ENCODE measurements at regions not wholly inside any gene's neighbourhood (a gene's known extent, or its start where the extent isn't known, plus 50 kb on each side); places are given as distances from the start of the nearest gene placed in this dataset.
"Not testable (repeated sequence)": the region's sequence is repeated elsewhere in the genome, so short reads cannot be mapped to it uniquely, and the experiment has no call there.

GRCh38 chr5:51684794-51685355, 301.6 kb downstream of the ISL1 start:
- H3K4me1 ChIP-seq (replicated peaks in 1 of 2): peaks cover 4 to 38% of the 10 kb centered on the region in 2 donors
- peak overlapping the region in 1 of 2 donors; percentile 69 for H3K27ac ChIP-seq
- in situ Hi-C loops (cut with MboI; ENCODE audit: low pct_unique_long_range_greater_than_20kb in 2 of 9, low sequenced_read_pairs in 9 of 9, unreplicated experiment in 9 of 9): no loop called here
- WGBS, 10 experiments: 24 to 100% (median 80%) methylated on average over 1 to 2 of the region's 2 CpGs; no CpG with 5 or more reads in 1 of the 10 experiments
- ATAC-seq (replicated peaks in 6 of 8): no peak
- no peak overlapping the region for H3K4me3 ChIP-seq

GRCh38 chr5:51685419-51685818, 302.2 kb downstream of the ISL1 start:
- peaks cover 4 to 38% of the 10 kb centered on the region in 2 donors for H3K4me1 ChIP-seq (replicated peaks in 1 of 2)
- WGBS, 10 experiments: 20 to 84% (median 64%) methylated on average over 1 to 3 of the region's 3 CpGs; no CpG with 5 or more reads in 1 of the 10 experiments
- in situ Hi-C loops (cut with MboI; ENCODE audit: low pct_unique_long_range_greater_than_20kb in 2 of 9, low sequenced_read_pairs in 9 of 9, unreplicated experiment in 9 of 9): no loop called here

GRCh38 chr5:51686622-51687021, 303.4 kb downstream of the ISL1 start:
- WGBS, 10 experiments: 0 to 100% (median 60%) methylated on average over 1 of the region's 1 CpG; no CpG with 5 or more reads in 3 of the 10 experiments
- Histone ChIP-seq H3K4me3 (no peak overlapping the region), H3K4me1 (replicated peaks in 1 of 2) (peaks cover 4 to 38% of the 10 kb centered on the region in 2 donors), H3K27ac (peak overlapping the region in 1 of 2 donors; percentile 39)
- ATAC-seq (replicated peaks in 6 of 8): peak in 2 of 8 experiments; percentile 53 to 57
- in situ Hi-C loops (cut with MboI; ENCODE audit: low pct_unique_long_range_greater_than_20kb in 2 of 9, low sequenced_read_pairs in 9 of 9, unreplicated experiment in 9 of 9): no loop called here

More at GRCh38 chr5:51685419-51685818, 302.2 kb downstream of the ISL1 start:
- ATAC-seq (replicated peaks in 6 of 8): peak in 5 of 8 experiments; percentile 41 to 90 (median 67)
- Histone ChIP-seq H3K27ac (peak overlapping the region in 1 of 2 donors; percentile 69), H3K4me3 (no peak overlapping the region)

- peak in 1 of 8 experiments; percentile 99 for ATAC-seq (replicated peaks in 6 of 8)
- 4 to 90% (median 78%) methylated on average over 2 to 4 of the region's 4 CpGs; no CpG with 5 or more reads in 1 of the 10 experiments for WGBS, 10 experiments
- H3K27ac ChIP-seq: no peak overlapping the region
- in situ Hi-C loops (cut with MboI; ENCODE audit: low pct_unique_long_range_greater_than_20kb in 2 of 9, low sequenced_read_pairs in 9 of 9, unreplicated experiment in 9 of 9): no loop called here
- no peak overlapping the region for H3K4me3 ChIP-seq
- peaks cover 0 to 11% of the 10 kb centered on the region in 2 donors for H3K4me1 ChIP-seq (replicated peaks in 1 of 2)
These were observed 308.4 kb downstream of the ISL1 start for GRCh38 chr5:51691538-51692079.

- WGBS, 10 experiments: 0 to 93% (median 27%) methylated on average over 1 to 2 of the region's 2 CpGs; no CpG with 5 or more reads in 1 of the 10 experiments
These were observed 311.6 kb downstream of the ISL1 start for GRCh38 chr5:51694826-51695225.

GRCh38 chr5:51696122-51696521, 312.9 kb downstream of the ISL1 start:
- H3K27ac ChIP-seq: no peak overlapping the region
- H3K4me3 ChIP-seq: no peak overlapping the region
- 0 to 88% (median 55%) methylated on average over 1 to 3 of the region's 3 CpGs; no CpG with 5 or more reads in 2 of the 10 experiments for WGBS, 10 experiments
- no peak for ATAC-seq (replicated peaks in 6 of 8)
- H3K4me1 ChIP-seq (replicated peaks in 1 of 2): no peaks in the 10 kb centered on the region
- in situ Hi-C loops (cut with MboI; ENCODE audit: low pct_unique_long_range_greater_than_20kb in 2 of 9, low sequenced_read_pairs in 9 of 9, unreplicated experiment in 9 of 9): no loop called here

More at GRCh38 chr5:51694826-51695225, 311.6 kb downstream of the ISL1 start:
- Histone ChIP-seq H3K4me3 (no peak overlapping the region), H3K4me1 (replicated peaks in 1 of 2) (no peaks in the 10 kb centered on the region), H3K27ac (no peak overlapping the region)
- no peak for ATAC-seq (replicated peaks in 6 of 8)
- in situ Hi-C loops (cut with MboI; ENCODE audit: low pct_unique_long_range_greater_than_20kb in 2 of 9, low sequenced_read_pairs in 9 of 9, unreplicated experiment in 9 of 9): no loop called here

- H3K4me3 ChIP-seq; H3K27ac ChIP-seq; ATAC-seq (replicated peaks in 6 of 8); H3K4me1 ChIP-seq (replicated peaks in 1 of 2); in situ Hi-C loops (cut with MboI; ENCODE audit: low pct_unique_long_range_greater_than_20kb in 2 of 9, low sequenced_read_pairs in 9 of 9, unreplicated experiment in 9 of 9): not testable (repeated sequence)
- 25 to 100% (median 100%) methylated on average over 1 of the region's 3 CpGs; no CpG with 5 or more reads in 5 of the 10 experiments for WGBS, 10 experiments
These were observed 318.8 kb downstream of the ISL1 start for GRCh38 chr5:51702046-51702445.

GRCh38 chr5:51712201-51712600, 329.0 kb downstream of the ISL1 start:
- no peak for ATAC-seq (replicated peaks in 6 of 8)
- in situ Hi-C loops (cut with MboI; ENCODE audit: low pct_unique_long_range_greater_than_20kb in 2 of 9, low sequenced_read_pairs in 9 of 9, unreplicated experiment in 9 of 9): no loop called here
- 0 to 100% (median 75%) methylated on average over 2 to 5 of the region's 5 CpGs for WGBS, 10 experiments
- H3K27ac ChIP-seq: no peak overlapping the region
- H3K4me1 ChIP-seq (replicated peaks in 1 of 2): no peaks in the 10 kb centered on the region
- no peak overlapping the region for H3K4me3 ChIP-seq

- WGBS, 10 experiments: 0 to 100% (median 94%) methylated on average over 2 of the region's 2 CpGs; no CpG with 5 or more reads in 5 of the 10 experiments
- ATAC-seq (replicated peaks in 6 of 8); H3K27ac ChIP-seq; H3K4me1 ChIP-seq (replicated peaks in 1 of 2); in situ Hi-C loops (cut with MboI; ENCODE audit: low pct_unique_long_range_greater_than_20kb in 2 of 9, low sequenced_read_pairs in 9 of 9, unreplicated experiment in 9 of 9); H3K4me3 ChIP-seq: not testable (repeated sequence)
These were observed 332.2 kb downstream of the ISL1 start for GRCh38 chr5:51715445-51715844.

- Histone ChIP-seq H3K4me1 (replicated peaks in 1 of 2) (peaks cover 9 to 11% of the 10 kb centered on the region in 2 donors), H3K27ac (no peak overlapping the region), H3K4me3 (no peak overlapping the region)
- 0 to 100% (median 61%) methylated on average over 1 to 2 of the region's 2 CpGs; no CpG with 5 or more reads in 1 of the 10 experiments for WGBS, 10 experiments
- peak in 6 of 8 experiments; percentile 26 to 77 (median 63) for ATAC-seq (replicated peaks in 6 of 8)
- in situ Hi-C loops (cut with MboI; ENCODE audit: low pct_unique_long_range_greater_than_20kb in 2 of 9, low sequenced_read_pairs in 9 of 9, unreplicated experiment in 9 of 9): no loop called here
These were observed 348.3 kb downstream of the ISL1 start for GRCh38 chr5:51731421-51732029.

GRCh38 chr5:51732304-51732703, 349.1 kb downstream of the ISL1 start:
- in situ Hi-C loops (cut with MboI; ENCODE audit: low pct_unique_long_range_greater_than_20kb in 2 of 9, low sequenced_read_pairs in 9 of 9, unreplicated experiment in 9 of 9): no loop called here
- 0 to 67% (median 49%) methylated on average over 1 to 3 of the region's 3 CpGs; no CpG with 5 or more reads in 1 of the 10 experiments for WGBS, 10 experiments

GRCh38 chr5:51734677-51735076, 351.4 kb downstream of the ISL1 start:
- in situ Hi-C loops (cut with MboI; ENCODE audit: low pct_unique_long_range_greater_than_20kb in 2 of 9, low sequenced_read_pairs in 9 of 9, unreplicated experiment in 9 of 9): no loop called here
- no peak for ATAC-seq (replicated peaks in 6 of 8)

More at GRCh38 chr5:51732304-51732703, 349.1 kb downstream of the ISL1 start:
- no peak overlapping the region for H3K4me3 ChIP-seq
- H3K27ac ChIP-seq: no peak overlapping the region
- peak in 3 of 8 experiments; percentile 34 to 66 (median 44) for ATAC-seq (replicated peaks in 6 of 8)
- H3K4me1 ChIP-seq (replicated peaks in 1 of 2): peaks cover 9 to 11% of the 10 kb centered on the region in 2 donors

GRCh38 chr5:51746023-51746422, 362.8 kb downstream of the ISL1 start:
- no peak overlapping the region for H3K4me3 ChIP-seq
- no peak overlapping the region for H3K27ac ChIP-seq
- no peaks in the 10 kb centered on the region for H3K4me1 ChIP-seq (replicated peaks in 1 of 2)
- peak in 3 of 8 experiments; percentile 36 to 60 (median 51) for ATAC-seq (replicated peaks in 6 of 8)
- in situ Hi-C loops (cut with MboI; ENCODE audit: low pct_unique_long_range_greater_than_20kb in 2 of 9, low sequenced_read_pairs in 9 of 9, unreplicated experiment in 9 of 9): no loop called here

More at GRCh38 chr5:51734677-51735076, 351.4 kb downstream of the ISL1 start:
- H3K4me1 ChIP-seq (replicated peaks in 1 of 2): peaks cover 9 to 11% of the 10 kb centered on the region in 2 donors
- WGBS, 10 experiments: 11 to 93% (median 68%) methylated on average over 2 to 3 of the region's 3 CpGs; no CpG with 5 or more reads in 2 of the 10 experiments
- no peak overlapping the region for H3K27ac ChIP-seq
- H3K4me3 ChIP-seq: no peak overlapping the region
